Adrenal gland (tissue), 9 donors: ENCODE measurements at regions not wholly inside any gene's neighbourhood (a gene's known extent, or its start where the extent isn't known, plus 50 kb on each side); places are given as distances from the start of the nearest gene placed in this dataset.
A peak's percentile ranks its signal among the peaks of the same experiment; 100 is the strongest.

Experiments
- DNase-seq, 7 donors: peaks; one replicate each; pipeline ENCODE4 v3.0.0-alpha.2; 2019 to 2020
- H3K27ac ChIP-seq, 5 donors: fragments of 200-600 bp; sonication (generic) in 4 of 5; 1 replicate in 3 of 5; 2 replicates in 2 of 5; pipeline versions ENCODE4 v1.5.1 to v1.8.0; 2016 to 2020; ENCODE audit warnings: mild to moderate bottlenecking in 1 of 5
- H3K27me3 ChIP-seq: fragments of 200-600 bp; 2 replicates; pipeline ENCODE4 v1.8.0; 2021
- H3K36me3 ChIP-seq, 2 donors: fragments of 200-600 bp; replicated peaks in 1 of 2; 1 replicate in 1 of 2; 2 replicates in 1 of 2; pipeline versions ENCODE4 v1.5.1 to v1.8.0; 2018 to 2022
- H3K4me1 ChIP-seq, 2 donors: fragments of 200-600 bp; replicated peaks in 1 of 2; 1 replicate in 1 of 2; 2 replicates in 1 of 2; pipeline versions ENCODE4 v1.5.1 to v1.8.0; 2018 to 2021
- H3K4me3 ChIP-seq, 4 donors: fragments of 200-600 bp; sonication (generic) in 3 of 4; one replicate each; pipeline ENCODE4 v1.5.1; 2016 to 2018
- H3K9me3 ChIP-seq, 3 donors: fragments of 200-600 bp; sonication (generic) in 1 of 3; replicated peaks in 1 of 3; 1 replicate in 2 of 3; 2 replicates in 1 of 3; pipeline versions ENCODE4 v1.5.1 to v1.8.0; 2016 to 2021
- POLR2A ChIP-seq, 2 donors: fragments of 450-650 bp; IDR thresholded peaks; one replicate each; pipeline ENCODE4 v1.6.1; 2017; ENCODE audit warnings: antibody characterized with exemption in 2 of 2, mild to moderate bottlenecking in 2 of 2, moderate library complexity in 1 of 2
- WGBS, 4 donors: extraction: QIAGEN DNeasy Blood & Tissue Kit in 2 of 4; methylation state at CpG; one replicate each; pipeline versions ENCODE4 v1.1.5 to v1.1.7; 2013 to 2017; 5-methylcytosine and 5-hydroxymethylcytosine counted together
- intact Hi-C, 2 donors: fragments of 100-400 bp; cut with DNase I; formaldehyde crosslinking; loops; one replicate each; pipeline versions ENCODE4 v1.14.1 to v1.15.0; 2022 to 2023
- TF ChIP-seq, protein P1 (sequence below), 6 experiments: fragments of 450-650 bp in 4 of 6; fragments of 200-600 bp in 2 of 6; sonication (generic) in 1 of 6; IDR thresholded peaks; 1 replicate in 5 of 6; 2 replicates in 1 of 6; pipeline versions ENCODE4 v1.5.1 to v1.8.0; 2016 to 2021; ENCODE audit warnings: antibody characterized with exemption in 6 of 6, mild to moderate bottlenecking in 2 of 6, moderate library complexity in 1 of 6
- donor health status: healthy with polysubstance abuse.
- donor health status: Bipolar disorder and iron deficiency.
- donor health status: DM: yes; HTN: yes; CAD: no.
- donor health status: DM: no; HTN: no; CAD: no.
- donor health status: DM: no; HTN: no; CAD: no.

DNA sequence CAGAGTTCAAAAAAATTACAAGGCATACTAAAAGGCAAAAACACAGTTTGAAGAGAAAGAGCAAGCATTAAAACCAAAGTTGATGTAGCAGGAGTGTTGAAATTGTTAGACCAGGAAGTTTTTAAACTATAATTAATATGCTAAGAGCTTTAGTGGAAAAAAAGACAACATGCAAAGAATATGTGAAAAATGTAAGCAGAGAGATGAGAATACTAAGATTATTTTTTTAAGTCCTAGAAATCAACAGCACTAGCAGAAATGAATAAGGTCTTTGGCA is 192.6 kb downstream of the ERMARD start:
- Histone ChIP-seq H3K36me3 (no peaks in the 10 kb centered on the region), H3K4me1 (no peaks in the 10 kb centered on the region), H3K9me3 (peaks cover 0 to 7% (median 0%) of the 10 kb centered on the region in 3 donors), H3K27ac (no peak overlapping the region), H3K27me3 (no peaks in the 10 kb centered on the region), H3K4me3 (no peak overlapping the region)
- TF ChIP-seq POLR2A (IDR thresholded peaks at IDR 0.05) = no peak
- TF ChIP-seq, protein P1, sequence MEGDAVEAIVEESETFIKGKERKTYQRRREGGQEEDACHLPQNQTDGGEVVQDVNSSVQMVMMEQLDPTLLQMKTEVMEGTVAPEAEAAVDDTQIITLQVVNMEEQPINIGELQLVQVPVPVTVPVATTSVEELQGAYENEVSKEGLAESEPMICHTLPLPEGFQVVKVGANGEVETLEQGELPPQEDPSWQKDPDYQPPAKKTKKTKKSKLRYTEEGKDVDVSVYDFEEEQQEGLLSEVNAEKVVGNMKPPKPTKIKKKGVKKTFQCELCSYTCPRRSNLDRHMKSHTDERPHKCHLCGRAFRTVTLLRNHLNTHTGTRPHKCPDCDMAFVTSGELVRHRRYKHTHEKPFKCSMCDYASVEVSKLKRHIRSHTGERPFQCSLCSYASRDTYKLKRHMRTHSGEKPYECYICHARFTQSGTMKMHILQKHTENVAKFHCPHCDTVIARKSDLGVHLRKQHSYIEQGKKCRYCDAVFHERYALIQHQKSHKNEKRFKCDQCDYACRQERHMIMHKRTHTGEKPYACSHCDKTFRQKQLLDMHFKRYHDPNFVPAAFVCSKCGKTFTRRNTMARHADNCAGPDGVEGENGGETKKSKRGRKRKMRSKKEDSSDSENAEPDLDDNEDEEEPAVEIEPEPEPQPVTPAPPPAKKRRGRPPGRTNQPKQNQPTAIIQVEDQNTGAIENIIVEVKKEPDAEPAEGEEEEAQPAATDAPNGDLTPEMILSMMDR (IDR thresholded peaks at IDR 0.05) = no peak
- DNase-seq = no peak
- intact Hi-C loops = no loop called here

DNA sequence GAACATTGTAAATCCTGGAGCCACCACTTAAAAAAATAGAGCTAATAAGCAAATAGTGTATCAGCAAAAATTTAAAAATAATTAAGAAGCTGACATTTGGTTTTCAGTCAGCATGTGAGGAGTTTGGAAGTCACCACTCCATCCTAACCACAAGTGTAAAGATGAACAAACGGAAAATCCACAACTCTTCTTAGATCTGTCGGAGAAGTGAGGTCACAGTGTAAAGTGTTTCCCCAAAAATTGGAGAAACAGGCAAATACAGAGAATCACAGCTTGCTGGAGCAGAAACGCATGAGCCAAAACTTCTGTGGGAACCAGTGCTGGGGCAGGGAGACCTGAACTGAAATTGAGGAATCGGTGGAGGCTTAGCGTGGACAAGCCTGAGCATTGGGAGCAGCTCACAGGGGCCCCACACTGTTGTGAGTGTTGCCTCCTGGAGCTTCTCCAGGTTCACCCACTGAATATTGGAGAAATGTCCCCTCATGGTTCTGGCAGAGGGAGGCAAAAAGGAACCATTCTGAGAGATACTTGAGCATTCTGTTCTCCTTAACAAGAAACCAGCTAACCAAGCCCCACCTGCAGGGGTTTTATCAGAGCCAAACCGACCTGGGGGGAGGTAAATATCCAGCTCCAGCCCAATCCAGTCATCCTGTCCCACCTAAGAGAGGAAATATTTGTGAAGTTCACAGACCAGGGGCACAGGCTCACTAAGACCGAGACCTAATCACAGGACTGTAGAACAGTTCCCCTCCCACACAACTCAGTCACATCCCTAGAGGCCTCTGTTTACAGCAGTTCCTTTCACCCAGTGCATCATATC is 192.0 kb downstream of the ERMARD start:
- Histone ChIP-seq H3K36me3 (no peaks in the 10 kb centered on the region), H3K27me3 (no peaks in the 10 kb centered on the region), H3K27ac (no peak overlapping the region), H3K4me3 (no peak overlapping the region), H3K4me1 (no peaks in the 10 kb centered on the region), H3K9me3 (peaks cover 0 to 7% (median 0%) of the 10 kb centered on the region in 3 donors)
- TF ChIP-seq POLR2A (IDR thresholded peaks at IDR 0.05) = no peak
- TF ChIP-seq, protein P1 (IDR thresholded peaks at IDR 0.05) = no peak
- WGBS, 4 donors = 62 to 66% (median 62%) methylated on average over 7 of the region's 7 CpGs
- intact Hi-C loops = no loop called here
- DNase-seq = peak in 1 of 7 donors; percentile 30

DNA sequence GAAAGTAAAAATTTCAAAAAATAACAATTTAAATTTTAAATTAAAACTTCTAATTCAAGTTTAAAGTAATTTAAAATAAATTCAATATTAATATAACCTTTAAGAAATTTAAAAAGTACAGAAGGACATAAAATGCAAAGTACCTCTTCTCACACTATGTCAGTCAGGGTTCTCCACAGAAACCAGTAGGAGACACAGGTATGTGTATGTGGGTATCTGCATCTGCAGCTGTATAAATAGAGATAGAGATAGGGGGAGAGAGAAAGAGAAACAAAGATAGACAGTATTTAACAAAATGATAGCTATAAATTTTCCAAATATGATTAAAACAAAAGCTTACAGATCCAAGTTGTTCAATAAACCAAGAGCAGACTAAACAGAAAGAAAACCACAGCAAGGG is 190.8 kb downstream of the ERMARD start:
- DNase-seq = no peak
- no peaks in the 10 kb centered on the region for H3K27me3 ChIP-seq
- H3K36me3 ChIP-seq = no peaks in the 10 kb centered on the region
- no peaks in the 10 kb centered on the region for H3K4me1 ChIP-seq
- no peak for TF ChIP-seq POLR2A (IDR thresholded peaks at IDR 0.05)
- TF ChIP-seq, protein P1 (IDR thresholded peaks at IDR 0.05) = no peak
- intact Hi-C loops = no loop called here
- H3K9me3 ChIP-seq = peaks cover 0 to 7% (median 0%) of the 10 kb centered on the region in 3 donors
- no peak overlapping the region for H3K27ac ChIP-seq
- H3K4me3 ChIP-seq = no peak overlapping the region

DNA sequence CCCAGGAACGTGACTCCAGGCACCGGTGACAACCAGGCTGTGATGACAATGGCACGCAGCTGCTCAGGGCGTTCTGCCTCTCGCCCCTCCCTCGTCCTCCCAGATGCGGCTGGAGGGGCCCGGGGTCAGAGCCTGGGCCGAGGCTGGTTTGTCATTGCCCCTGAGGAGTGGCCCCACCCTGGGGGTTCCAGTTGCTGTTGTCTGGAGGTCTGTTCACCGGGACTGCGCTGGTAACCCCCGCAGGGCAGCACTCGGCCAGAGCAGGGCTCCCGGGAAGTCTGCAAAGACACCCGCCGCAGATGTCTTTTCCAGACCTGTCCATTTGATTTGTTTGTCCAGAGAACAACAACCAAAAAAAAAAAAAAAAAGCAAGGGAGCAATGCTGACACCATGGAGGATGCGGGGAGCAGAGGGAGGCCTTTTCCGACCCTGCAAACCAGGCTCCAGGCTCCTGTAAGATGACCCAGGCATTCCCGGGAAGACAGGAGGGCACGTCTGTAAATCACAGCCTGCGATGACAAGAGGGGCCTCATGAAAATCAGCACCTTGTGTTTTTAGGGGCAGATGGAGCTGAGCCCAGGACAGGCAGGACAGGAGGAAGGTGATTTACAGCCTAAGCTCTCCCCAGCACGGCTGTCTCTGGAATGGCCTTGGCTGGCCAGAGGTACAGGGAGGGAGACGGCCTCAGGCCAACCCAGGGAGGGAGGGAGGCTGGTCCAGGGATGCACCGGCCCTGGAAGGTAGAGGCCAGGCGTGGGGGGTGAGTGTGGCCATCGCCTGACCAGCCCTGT is 189.3 kb downstream of the ERMARD start:
- peak in 1 of 7 donors; percentile 49 for DNase-seq
- H3K9me3 ChIP-seq = peaks cover 0 to 7% (median 0%) of the 10 kb centered on the region in 3 donors
- 53 to 60% (median 56%) methylated on average over 25 to 26 of the region's 26 CpGs for WGBS, 4 donors
- H3K36me3 ChIP-seq = no peaks in the 10 kb centered on the region
- intact Hi-C loops = no loop called here
- no peak overlapping the region for H3K4me3 ChIP-seq
- no peak for TF ChIP-seq POLR2A (IDR thresholded peaks at IDR 0.05)
- TF ChIP-seq, protein P1 (IDR thresholded peaks at IDR 0.05) = no peak
- H3K4me1 ChIP-seq = no peaks in the 10 kb centered on the region
- no peak overlapping the region for H3K27ac ChIP-seq
- no peaks in the 10 kb centered on the region for H3K27me3 ChIP-seq
